SJCRH30 (cell line): ENCODE measurements at regions not wholly inside any gene's neighbourhood (a gene's known extent, or its start where the extent isn't known, plus 50 kb on each side); places are given as distances from the start of the nearest gene placed in this dataset.

ENCODE experiments used
- DNase-seq, 2 experiments: peaks; one replicate each; pipeline ENCODE4 v3.0.0-alpha.2; 2015 to 2020
- H3K27ac ChIP-seq: fragments of 250-450 bp; sonication (Bioruptor Pico); 2 replicates; pipeline ENCODE4 v1.5.1; 2020; ENCODE audit warnings: mild to moderate bottlenecking, moderate library complexity
- H3K27me3 ChIP-seq: fragments of 250-450 bp; sonication (Bioruptor Pico); 2 replicates; pipeline ENCODE4 v1.5.1; 2020; ENCODE audit warnings: mild to moderate bottlenecking, moderate library complexity
- H3K36me3 ChIP-seq: fragments of 250-450 bp; sonication (Bioruptor Pico); 2 replicates; pipeline ENCODE4 v1.5.1; 2020; ENCODE audit warnings: mild to moderate bottlenecking, moderate library complexity
- H3K4me1 ChIP-seq: fragments of 250-450 bp; sonication (Bioruptor Pico); 2 replicates; pipeline ENCODE4 v1.5.1; 2020; ENCODE audit warnings: mild to moderate bottlenecking, moderate library complexity
- H3K4me3 ChIP-seq: fragments of 250-450 bp; sonication (Bioruptor Pico); 2 replicates; pipeline ENCODE4 v1.5.1; 2020; ENCODE audit warnings: mild to moderate bottlenecking, moderate library complexity
- H3K9me3 ChIP-seq: fragments of 250-450 bp; sonication (Bioruptor Pico); replicated peaks from 2 replicates; pipeline ENCODE4 v1.5.1; 2020; ENCODE audit warnings: mild to moderate bottlenecking, moderate library complexity

- peaks cover 4% of the 10 kb centered on the region; the same call in 1 of the 2 replicates for H3K27me3 ChIP-seq
- H3K4me1 ChIP-seq = no peaks in the 10 kb centered on the region
- no peaks in the 10 kb centered on the region for H3K9me3 ChIP-seq
- no peak overlapping the region for H3K4me3 ChIP-seq
- no peaks in the 10 kb centered on the region for H3K36me3 ChIP-seq
- H3K27ac ChIP-seq = no peak overlapping the region
- no peak for DNase-seq
These were observed 300.9 kb upstream of the HS3ST1 start for GRCh38 chr4:11729548-11729947.

- Histone ChIP-seq H3K9me3 (no peaks in the 10 kb centered on the region), H3K4me3 (no peak overlapping the region), H3K36me3 (no peaks in the 10 kb centered on the region), H3K27ac (no peak overlapping the region), H3K4me1 (no peaks in the 10 kb centered on the region), H3K27me3 (peaks cover 4% of the 10 kb centered on the region; the same call in 1 of the 2 replicates)
- DNase-seq = no peak
These were observed 299.3 kb upstream of the HS3ST1 start for GRCh38 chr4:11727903-11728564.

GRCh38 chr4:11724731-11725130 lies 296.0 kb upstream of the HS3ST1 start:
- no peak overlapping the region for H3K27ac ChIP-seq
- DNase-seq = no peak

GRCh38 chr4:11722223-11722622 lies 293.5 kb upstream of the HS3ST1 start:
- Histone ChIP-seq H3K27ac (no peak overlapping the region), H3K4me1 (no peaks in the 10 kb centered on the region), H3K27me3 (peaks cover 4% of the 10 kb centered on the region; the same call in 1 of the 2 replicates), H3K4me3 (no peak overlapping the region), H3K9me3 (no peaks in the 10 kb centered on the region), H3K36me3 (no peaks in the 10 kb centered on the region)
- DNase-seq = no peak

More at GRCh38 chr4:11724731-11725130, 296.0 kb upstream of the HS3ST1 start:
- Histone ChIP-seq H3K27me3 (peaks cover 4% of the 10 kb centered on the region; the same call in 1 of the 2 replicates), H3K4me3 (no peak overlapping the region), H3K36me3 (no peaks in the 10 kb centered on the region), H3K9me3 (no peaks in the 10 kb centered on the region), H3K4me1 (no peaks in the 10 kb centered on the region)

GRCh38 chr4:11720292-11720691 lies 291.6 kb upstream of the HS3ST1 start:
- peak in 1 of 2 experiments; percentile 25 for DNase-seq
- no peaks in the 10 kb centered on the region for H3K36me3 ChIP-seq

GRCh38 chr4:11719879-11720278 lies 291.2 kb upstream of the HS3ST1 start:
- H3K9me3 ChIP-seq = no peaks in the 10 kb centered on the region
- no peak overlapping the region for H3K27ac ChIP-seq
- no peak overlapping the region for H3K4me3 ChIP-seq
- no peaks in the 10 kb centered on the region for H3K36me3 ChIP-seq
- H3K27me3 ChIP-seq = no peaks in the 10 kb centered on the region
- no peaks in the 10 kb centered on the region for H3K4me1 ChIP-seq
- no peak for DNase-seq

More at GRCh38 chr4:11720292-11720691, 291.6 kb upstream of the HS3ST1 start:
- no peaks in the 10 kb centered on the region for H3K27me3 ChIP-seq
- H3K4me3 ChIP-seq = no peak overlapping the region
- no peak overlapping the region for H3K27ac ChIP-seq
- H3K9me3 ChIP-seq = no peaks in the 10 kb centered on the region
- no peaks in the 10 kb centered on the region for H3K4me1 ChIP-seq

- no peaks in the 10 kb centered on the region for H3K27me3 ChIP-seq
These were observed 287.2 kb upstream of the HS3ST1 start for GRCh38 chr4:11715753-11716521.

GRCh38 chr4:11710453-11711093 lies 281.9 kb upstream of the HS3ST1 start:
- no peak for DNase-seq
- Histone ChIP-seq H3K27me3 (no peaks in the 10 kb centered on the region), H3K27ac (no peak overlapping the region), H3K36me3 (no peaks in the 10 kb centered on the region), H3K4me1 (no peaks in the 10 kb centered on the region), H3K4me3 (no peak overlapping the region), H3K9me3 (no peaks in the 10 kb centered on the region)

More at GRCh38 chr4:11715753-11716521, 287.2 kb upstream of the HS3ST1 start:
- Histone ChIP-seq H3K4me3 (no peak overlapping the region), H3K27ac (no peak overlapping the region), H3K36me3 (no peaks in the 10 kb centered on the region), H3K4me1 (no peaks in the 10 kb centered on the region), H3K9me3 (no peaks in the 10 kb centered on the region)
- no peak for DNase-seq

- DNase-seq = no peak
- H3K4me3 ChIP-seq = no peak overlapping the region
- H3K4me1 ChIP-seq = no peaks in the 10 kb centered on the region
- no peaks in the 10 kb centered on the region for H3K9me3 ChIP-seq
- H3K27ac ChIP-seq = no peak overlapping the region
- H3K36me3 ChIP-seq = no peaks in the 10 kb centered on the region
- H3K27me3 ChIP-seq = no peaks in the 10 kb centered on the region
These were observed 275.6 kb upstream of the HS3ST1 start for GRCh38 chr4:11704186-11704830.

GRCh38 chr4:11702886-11703557 lies 274.3 kb upstream of the HS3ST1 start:
- Histone ChIP-seq H3K4me1 (no peaks in the 10 kb centered on the region), H3K9me3 (no peaks in the 10 kb centered on the region)

GRCh38 chr4:11701966-11702725 lies 273.5 kb upstream of the HS3ST1 start:
- Histone ChIP-seq H3K9me3 (no peaks in the 10 kb centered on the region), H3K27ac (no peak overlapping the region), H3K27me3 (0 out of 2 replicates have a peak, but pooled peaks cover 3% of the 10 kb centered on the region), H3K36me3 (no peaks in the 10 kb centered on the region), H3K4me1 (no peaks in the 10 kb centered on the region), H3K4me3 (no peak overlapping the region)
- no peak for DNase-seq

More at GRCh38 chr4:11702886-11703557, 274.3 kb upstream of the HS3ST1 start:
- no peak for DNase-seq
- Histone ChIP-seq H3K27me3 (0 out of 2 replicates have a peak, but pooled peaks cover 3% of the 10 kb centered on the region), H3K4me3 (no peak overlapping the region), H3K36me3 (no peaks in the 10 kb centered on the region), H3K27ac (no peak overlapping the region)

GRCh38 chr4:11700751-11701226 lies 272.1 kb upstream of the HS3ST1 start:
- DNase-seq = no peak
- H3K27ac ChIP-seq = no peak overlapping the region
- 0 out of 2 replicates have a peak, but pooled peaks cover 3% of the 10 kb centered on the region for H3K27me3 ChIP-seq
- H3K36me3 ChIP-seq = no peaks in the 10 kb centered on the region
- H3K4me3 ChIP-seq = no peak overlapping the region
- H3K4me1 ChIP-seq = no peaks in the 10 kb centered on the region
- no peaks in the 10 kb centered on the region for H3K9me3 ChIP-seq

GRCh38 chr4:11698846-11699590 lies 270.3 kb upstream of the HS3ST1 start:
- no peaks in the 10 kb centered on the region for H3K4me1 ChIP-seq
- no peak overlapping the region for H3K27ac ChIP-seq
- DNase-seq = no peak
- no peaks in the 10 kb centered on the region for H3K36me3 ChIP-seq
- H3K27me3 ChIP-seq = 0 out of 2 replicates have a peak, but pooled peaks cover 3% of the 10 kb centered on the region
- no peak overlapping the region for H3K4me3 ChIP-seq
- no peaks in the 10 kb centered on the region; the same call in 1 of the 2 replicates for H3K9me3 ChIP-seq
